ENCODE measurements at regions not wholly inside any gene's neighbourhood (a gene's known extent, or its start where the extent isn't known, plus 50 kb on each side); places are given as distances from the start of the nearest gene placed in this dataset.

DNA sequence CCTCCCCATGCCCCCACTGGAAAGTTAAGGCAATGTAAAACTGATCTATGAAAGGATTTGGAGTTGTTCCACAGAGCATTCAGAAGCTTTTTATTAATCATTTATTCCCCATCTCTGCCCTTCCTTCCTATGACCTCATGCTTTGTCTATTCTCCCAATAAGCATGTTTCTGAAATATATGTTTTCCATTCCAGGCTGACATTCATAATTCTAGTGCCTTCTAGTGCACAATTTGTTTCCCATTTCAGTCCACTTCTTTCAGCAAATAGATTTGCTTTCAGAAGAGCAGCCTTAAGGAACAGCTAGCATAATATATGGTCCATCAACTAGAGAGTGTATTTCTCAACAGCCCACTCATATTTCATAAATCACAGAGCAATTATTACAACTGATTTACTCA lies 77.1 kb upstream of the ATXN3L start:
- no peak overlapping the region for H2BK15ac ChIP-seq (ENCODE audit: low read length)
- no peak overlapping the region for H2BK5ac ChIP-seq (ENCODE audit: low read depth, low read length)
- no peak overlapping the region for H3K9ac ChIP-seq (replicated peaks in 1 of 4; ENCODE audit: extremely low read depth in 1 of 4, low read depth in 3 of 4, low read length in 3 of 4)
- FAIRE-seq (no peak), DNase-seq (ENCODE audit: low read depth in 1 of 2, low spot score in 2 of 2) (no peak)
- CTCF ChIA-PET (ENCODE audit: partially characterized antibody): no interaction called here
- H2BK120ac ChIP-seq (replicated peaks; ENCODE audit: low read depth, low read length): no peak overlapping the region
- H4K20me1 ChIP-seq (replicated peaks in 1 of 2; ENCODE audit: control insufficient read depth in 1 of 2, insufficient read depth in 2 of 2, low read length in 2 of 2): no peaks in the 10 kb centered on the region
- no peak for TF ChIP-seq KDM4A (IDR thresholded peaks at IDR 0.05; ENCODE audit: low read depth, low read length, severe bottlenecking)
- TF ChIP-seq CTCF (IDR thresholded peaks at IDR 0.05; ENCODE audit: control extremely low read depth in 1 of 3, insufficient read depth in 1 of 3, low read depth in 1 of 3, low read length in 3 of 3): no peak
- no peak for TF ChIP-seq CREB1 (IDR thresholded peaks at IDR 0.05)
- TF ChIP-seq, protein P1, sequence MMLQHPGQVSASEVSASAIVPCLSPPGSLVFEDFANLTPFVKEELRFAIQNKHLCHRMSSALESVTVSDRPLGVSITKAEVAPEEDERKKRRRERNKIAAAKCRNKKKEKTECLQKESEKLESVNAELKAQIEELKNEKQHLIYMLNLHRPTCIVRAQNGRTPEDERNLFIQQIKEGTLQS (IDR thresholded peaks at IDR 0.05; ENCODE audit: insufficient read depth, low read depth, low read length): no peak
- no peak for TF ChIP-seq EP300 (IDR thresholded peaks at IDR 0.05; ENCODE audit: borderline replicate concordance in 1 of 2, low read depth in 2 of 2, low read length in 2 of 2)
- TF ChIP-seq MAFK (IDR thresholded peaks at IDR 0.05; ENCODE audit: low read depth, low read length): no peak
- TF ChIP-seq PHF8 (conservative IDR thresholded peaks at IDR 0.05; ENCODE audit: low read depth, low read length): no peak
- no peak for TF ChIP-seq TAF1 (IDR thresholded peaks at IDR 0.05; ENCODE audit: low read depth, low read length)
- TF ChIP-seq BCL11A (IDR thresholded peaks at IDR 0.05; ENCODE audit: low read depth in 2 of 2, low read length in 2 of 2): no peak
- no peak for TF ChIP-seq SRF (IDR thresholded peaks at IDR 0.05; ENCODE audit: low read depth, low read length)
- no peak for TF ChIP-seq CHD1 (IDR thresholded peaks at IDR 0.05; ENCODE audit: low read depth, low read length)
- H2AFZ ChIP-seq (ENCODE audit: low read length): no peak overlapping the region
- H3K23ac ChIP-seq (ENCODE audit: insufficient read length): no peak overlapping the region
- no peak overlapping the region for H2AK5ac ChIP-seq (ENCODE audit: low read depth, low read length)
- H2BK12ac ChIP-seq (ENCODE audit: low read depth, low read length): no peak overlapping the region
- H3K14ac ChIP-seq (ENCODE audit: insufficient read length): no peak overlapping the region
- no peak overlapping the region for H3K4ac ChIP-seq (replicated peaks; ENCODE audit: insufficient read length, low read depth, low read length)
- POLR2A ChIA-PET (ENCODE audit: partially characterized antibody): no interaction called here
- H3K27ac ChIP-seq (ENCODE audit: low read depth, low read length): no peak overlapping the region
- no peak overlapping the region for H3K56ac ChIP-seq (replicated peaks; ENCODE audit: insufficient read length, low read depth, low read length)
- no peak overlapping the region for H3K18ac ChIP-seq (ENCODE audit: extremely low read depth, low read length)
- no peaks in the 10 kb centered on the region for H3K4me1 ChIP-seq (replicated peaks in 1 of 4; ENCODE audit: control insufficient read depth in 3 of 4, insufficient read depth in 4 of 4, low read length in 3 of 4)
- H3K23me2 ChIP-seq (ENCODE audit: low read depth, low read length): no peaks in the 10 kb centered on the region
- no peaks in the 10 kb centered on the region for H3K79me2 ChIP-seq (ENCODE audit: control insufficient read depth in 1 of 2, insufficient read depth in 2 of 2, low read length in 2 of 2)
- no peaks in the 10 kb centered on the region for H3K9me3 ChIP-seq (ENCODE audit: insufficient read depth in 2 of 2, low read depth in 1 of 2, low read length in 1 of 2)
- H3K4me2 ChIP-seq (ENCODE audit: insufficient read depth in 1 of 2, low read depth in 2 of 2, low read length in 2 of 2): no peak overlapping the region
- H3K79me1 ChIP-seq (ENCODE audit: low read depth, low read length): no peaks in the 10 kb centered on the region
- H4K5ac ChIP-seq (ENCODE audit: insufficient read length, low read depth, low read length): no peak overlapping the region
- no peak overlapping the region for H4K91ac ChIP-seq (replicated peaks; ENCODE audit: insufficient read length, low read length)
- H3K4me3 ChIP-seq (ENCODE audit: extremely low read depth in 1 of 4, insufficient read depth in 2 of 4, low read depth in 3 of 4, low read length in 4 of 4): no peak overlapping the region
- no peak overlapping the region for H2BK20ac ChIP-seq (ENCODE audit: low read length)
- H3K27me3 ChIP-seq (replicated peaks in 1 of 4; ENCODE audit: control insufficient read depth in 3 of 4, extremely low read depth in 1 of 4, insufficient read depth in 3 of 4, low read length in 3 of 4): no peaks in the 10 kb centered on the region
- no peaks in the 10 kb centered on the region for H3K36me3 ChIP-seq (ENCODE audit: control insufficient read depth in 2 of 4, insufficient read depth in 4 of 4, low read length in 3 of 4)
- H4K8ac ChIP-seq (ENCODE audit: extremely low read depth, insufficient read depth, low read length): no peak overlapping the region

Data from H1 (cell line).